CD4-positive, alpha-beta memory T cell (primary cell): ENCODE measurements at regions not wholly inside any gene's neighbourhood (a gene's known extent, or its start where the extent isn't known, plus 50 kb on each side); places are given as distances from the start of the nearest gene placed in this dataset.

Source experiments
- CTCF ChIA-PET: fragments of 350-600 bp; sonication (Branson Sonifier 250); formaldehyde crosslinking; loops from one replicate; lab custom pipeline; 2021; ENCODE audit warnings: inconsistent platforms; ENCODE audit not compliant: partially characterized antibody; lab: Charles Lee
- POLR2A ChIA-PET: fragments of 350-600 bp; sonication (Branson Sonifier 250); formaldehyde crosslinking; loops from one replicate; lab custom pipeline; 2021; ENCODE audit not compliant: partially characterized antibody; lab: Charles Lee
- DNase-seq, 5 donors: peaks; one replicate each; pipeline versions ENCODE4 v3.0.0 to v3.0.0-alpha.2; 2020 to 2022; ENCODE audit warnings: mixed read lengths in 1 of 5
- H3K27ac ChIP-seq: one replicate; pipeline ENCODE4 v1.7.0; 2013; ENCODE audit warnings: low read depth, low read length
- H3K27me3 ChIP-seq: 2 replicates; pipeline ENCODE4 v1.7.0; 2013; ENCODE audit warnings: mild to moderate bottlenecking, low read length, moderate library complexity; ENCODE audit not compliant: insufficient read depth
- H3K36me3 ChIP-seq: 2 replicates; pipeline ENCODE4 v1.7.0; 2013; ENCODE audit warnings: mild to moderate bottlenecking, low read length, moderate library complexity; ENCODE audit not compliant: insufficient read depth
- H3K4me1 ChIP-seq: 2 replicates; pipeline ENCODE4 v1.7.0; 2013; ENCODE audit warnings: mild to moderate bottlenecking, low read length, moderate library complexity; ENCODE audit not compliant: insufficient read depth
- H3K4me3 ChIP-seq, 2 donors: one replicate each; pipeline ENCODE4 v1.7.0; 2013; ENCODE audit warnings: low read length in 2 of 2, mild to moderate bottlenecking in 1 of 2
- H3K9me3 ChIP-seq, 2 donors: one replicate each; pipeline ENCODE4 v1.7.0; 2013; ENCODE audit warnings: low read length in 2 of 2, control low read depth in 1 of 2; ENCODE audit not compliant: control insufficient read depth in 1 of 2
- H3K27ac Mint-ChIP-seq, 7 donors: one replicate each; pipeline ENCODE4 v1.8.0; 2020 to 2021; ENCODE audit warnings: mixed read lengths in 7 of 7, mild to moderate bottlenecking in 6 of 7, inconsistent platforms in 3 of 7, moderate library complexity in 3 of 7
- H3K27me3 Mint-ChIP-seq, 2 donors: one replicate each; pipeline ENCODE4 v1.8.0; 2020 to 2021; ENCODE audit warnings: mixed read lengths in 2 of 2
- H3K36me3 Mint-ChIP-seq, 2 donors: one replicate each; pipeline ENCODE4 v1.8.0; 2020 to 2021; ENCODE audit warnings: mixed read lengths in 2 of 2, inconsistent platforms in 1 of 2, mild to moderate bottlenecking in 1 of 2
- H3K4me1 Mint-ChIP-seq, 4 donors: one replicate each; pipeline ENCODE4 v1.8.0; 2020 to 2021; ENCODE audit warnings: mixed read lengths in 4 of 4, mild to moderate bottlenecking in 1 of 4
- H3K4me3 Mint-ChIP-seq, 8 donors: one replicate each; pipeline ENCODE4 v1.8.0; 2020 to 2021; ENCODE audit warnings: mixed read lengths in 8 of 8, mild to moderate bottlenecking in 7 of 8, moderate library complexity in 6 of 8, inconsistent platforms in 3 of 8
- H3K9me3 Mint-ChIP-seq, 8 donors: one replicate each; pipeline ENCODE4 v1.8.0; 2020 to 2021; ENCODE audit warnings: mixed read lengths in 8 of 8, mild to moderate bottlenecking in 5 of 8, inconsistent platforms in 3 of 8, moderate library complexity in 1 of 8
- intact Hi-C: fragments of 100-400 bp; cut with micrococcal nuclease; formaldehyde crosslinking; loops from one replicate; pipeline ENCODE4 v1.15.1; 2023

DNA sequence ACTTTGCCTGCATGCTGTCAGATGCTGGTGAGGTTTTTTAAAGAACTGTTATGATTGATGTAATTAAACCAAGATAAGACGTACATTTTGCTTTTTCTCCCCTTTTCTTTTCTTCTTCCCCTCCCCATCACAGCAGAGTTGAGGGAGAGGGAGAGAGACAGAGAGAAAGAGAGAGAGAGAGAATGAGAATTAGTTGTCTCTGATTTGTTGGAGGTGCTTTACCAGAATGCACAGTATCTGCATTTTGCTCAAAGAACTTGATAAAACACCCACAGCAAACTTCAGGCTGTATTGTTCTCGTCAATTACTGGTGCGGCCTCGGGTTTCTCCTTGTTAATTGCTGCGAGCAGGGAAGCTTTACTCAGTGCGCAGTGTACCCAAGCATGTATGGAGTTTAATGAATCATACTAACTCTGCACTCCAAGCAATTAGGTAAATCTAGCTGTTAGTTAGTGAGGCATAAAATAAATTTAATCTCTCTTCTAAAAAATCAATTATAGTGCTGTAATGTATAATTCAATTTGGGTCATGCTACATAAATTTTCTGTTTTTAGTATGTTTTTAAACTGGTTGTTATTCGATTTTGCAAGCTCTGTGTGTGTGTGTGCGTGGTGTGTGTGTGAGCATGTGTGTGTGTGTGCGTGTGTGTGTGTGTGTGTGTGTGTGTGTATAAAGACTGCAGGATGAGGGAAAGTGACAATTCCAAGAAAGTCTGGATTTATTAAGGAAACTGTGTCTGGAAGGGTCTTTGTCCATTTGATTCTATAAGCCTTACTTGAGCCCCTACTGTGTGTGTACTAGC, 273.4 kb downstream of the TLE3 start:
- H3K36me3 Mint-ChIP-seq: no peaks in the 10 kb centered on the region
- H3K27ac Mint-ChIP-seq: no peak overlapping the region
- POLR2A ChIA-PET: no interaction called here
- Histone ChIP-seq H3K4me3 (no peak overlapping the region), H3K36me3 (no peaks in the 10 kb centered on the region), H3K4me1 (no peaks in the 10 kb centered on the region), H3K27me3 (no peaks in the 10 kb centered on the region), H3K9me3 (no peaks in the 10 kb centered on the region), H3K27ac (no peak overlapping the region)
- CTCF ChIA-PET: no interaction called here
- H3K27me3 Mint-ChIP-seq: no peaks in the 10 kb centered on the region
- H3K9me3 Mint-ChIP-seq: no peaks in the 10 kb centered on the region
- no peak for DNase-seq
- no peak overlapping the region for H3K4me3 Mint-ChIP-seq
- H3K4me1 Mint-ChIP-seq: no peaks in the 10 kb centered on the region
- intact Hi-C loops: no loop called here

DNA sequence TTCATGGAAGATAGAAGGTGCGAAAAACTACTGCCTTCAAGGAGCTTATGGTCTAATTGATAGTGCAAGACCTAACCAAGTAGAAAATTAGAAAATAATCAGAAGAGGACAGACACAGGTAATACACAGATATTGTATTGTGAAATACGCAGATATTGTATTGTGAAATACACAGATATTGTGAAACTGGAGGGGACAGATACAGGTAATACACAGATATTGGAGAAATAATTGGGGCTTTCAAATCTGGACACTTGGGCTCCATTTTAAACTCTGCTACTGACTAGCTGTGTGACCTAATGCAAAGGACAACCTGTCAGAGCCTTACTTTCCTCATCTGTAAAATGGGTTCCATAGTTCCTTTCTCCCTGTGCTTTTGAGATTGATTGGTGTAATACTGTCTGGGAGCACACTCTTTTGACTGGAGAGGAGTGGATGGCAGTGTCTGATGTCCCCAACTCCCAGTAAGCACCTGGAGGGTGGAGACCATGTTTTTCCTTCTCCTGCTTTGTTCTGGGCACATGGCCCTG, 272.8 kb downstream of the TLE3 start:
- Histone ChIP-seq H3K4me3 (no peak overlapping the region), H3K4me1 (no peaks in the 10 kb centered on the region), H3K36me3 (no peaks in the 10 kb centered on the region), H3K27me3 (no peaks in the 10 kb centered on the region), H3K27ac (no peak overlapping the region), H3K9me3 (no peaks in the 10 kb centered on the region)
- ChIA-PET POLR2A (no interaction called here), CTCF (no interaction called here)
- intact Hi-C loops: no loop called here
- no peaks in the 10 kb centered on the region for H3K4me1 Mint-ChIP-seq
- no peaks in the 10 kb centered on the region for H3K36me3 Mint-ChIP-seq
- no peaks in the 10 kb centered on the region for H3K27me3 Mint-ChIP-seq
- H3K9me3 Mint-ChIP-seq: peaks cover 0 to 1% (median 0%) of the 10 kb centered on the region in 8 donors
- H3K27ac Mint-ChIP-seq: no peak overlapping the region
- no peak overlapping the region for H3K4me3 Mint-ChIP-seq
- DNase-seq: no peak

DNA sequence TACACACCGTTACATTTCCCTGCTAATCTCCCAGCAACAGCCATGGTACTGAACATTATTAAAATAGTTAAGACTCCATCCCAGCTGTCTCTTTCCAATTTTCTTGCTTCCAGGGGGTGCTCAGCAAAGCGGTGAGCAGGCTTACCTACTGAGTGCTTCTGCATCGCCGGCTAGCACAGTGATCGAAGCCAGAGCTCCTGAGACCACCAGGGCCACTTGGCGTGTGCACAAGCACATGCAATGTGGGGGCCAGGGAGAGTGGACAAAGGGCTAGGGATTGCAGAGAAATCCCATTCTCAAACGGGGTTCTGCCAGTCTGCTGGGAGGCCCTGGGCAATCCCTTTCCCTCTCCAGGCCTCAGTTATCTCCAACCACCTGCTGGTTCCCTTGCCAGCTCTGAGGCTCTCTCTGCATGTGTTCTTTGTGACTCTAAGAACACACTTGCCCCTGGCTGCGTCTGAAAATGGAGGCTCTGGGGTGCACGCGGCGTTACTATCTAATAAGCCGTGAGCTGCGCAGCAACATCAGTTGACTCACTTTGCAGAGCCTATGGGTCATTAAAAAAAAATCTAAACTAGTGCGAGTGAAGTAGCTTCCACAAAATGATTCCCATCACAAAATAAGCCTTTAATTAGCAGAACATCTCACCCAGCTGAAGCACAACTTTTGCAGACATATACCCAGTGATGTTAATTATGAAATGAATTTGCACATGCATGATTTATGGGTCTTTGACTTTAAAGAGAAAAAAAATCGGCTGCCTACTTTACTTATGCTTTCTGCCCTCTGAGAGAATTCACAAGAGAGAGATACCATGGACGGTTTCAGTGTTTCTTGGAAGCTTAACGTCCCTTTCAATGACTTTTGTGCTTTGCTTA, 271.5 kb downstream of the TLE3 start:
- ChIA-PET CTCF (interaction anchor here (0.8 to 1.3 kb wide), 3 partner anchors 33 to 97 kb away, joined by 3 to 4 read pairs (median 3); no protein-coding TSS in a partner anchor), POLR2A (no interaction called here)
- H3K36me3 Mint-ChIP-seq: no peaks in the 10 kb centered on the region
- Histone ChIP-seq H3K4me3 (no peak overlapping the region), H3K4me1 (no peaks in the 10 kb centered on the region), H3K36me3 (no peaks in the 10 kb centered on the region), H3K27me3 (no peaks in the 10 kb centered on the region), H3K27ac (no peak overlapping the region), H3K9me3 (no peaks in the 10 kb centered on the region)
- H3K9me3 Mint-ChIP-seq: peaks cover 0 to 1% (median 0%) of the 10 kb centered on the region in 8 donors
- intact Hi-C loops: no loop called here
- no peak overlapping the region for H3K27ac Mint-ChIP-seq
- H3K4me3 Mint-ChIP-seq: no peak overlapping the region
- no peaks in the 10 kb centered on the region for H3K4me1 Mint-ChIP-seq
- H3K27me3 Mint-ChIP-seq: no peaks in the 10 kb centered on the region
- no peak for DNase-seq

DNA sequence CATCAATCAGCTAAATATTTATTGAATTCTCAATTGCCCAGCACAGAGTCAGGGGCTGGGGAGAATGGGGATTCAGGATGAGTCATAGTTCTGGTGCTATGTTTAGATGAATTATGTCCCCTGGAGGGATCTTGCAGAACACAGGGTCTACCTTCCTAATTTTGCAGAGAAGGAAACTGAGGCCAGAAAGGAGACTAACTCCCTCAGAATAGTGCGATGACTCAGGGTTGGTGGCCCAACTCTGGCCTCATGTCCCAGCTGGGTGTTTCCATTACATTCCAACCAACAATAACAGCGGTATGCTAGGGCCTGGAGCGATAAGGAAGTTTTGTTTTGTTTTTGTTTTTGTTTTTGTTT, 270.9 kb downstream of the TLE3 start:
- ChIA-PET CTCF (interaction anchor here (0.8 to 1.3 kb wide), 3 partner anchors 32 to 98 kb away, joined by 3 to 4 read pairs (median 3); no protein-coding TSS in a partner anchor), POLR2A (no interaction called here)
- no peak overlapping the region for H3K27ac Mint-ChIP-seq
- Histone ChIP-seq H3K36me3 (no peaks in the 10 kb centered on the region), H3K9me3 (no peaks in the 10 kb centered on the region), H3K27ac (no peak overlapping the region), H3K4me1 (no peaks in the 10 kb centered on the region), H3K27me3 (no peaks in the 10 kb centered on the region), H3K4me3 (no peak overlapping the region)
- H3K4me3 Mint-ChIP-seq: no peak overlapping the region
- H3K27me3 Mint-ChIP-seq: peaks cover 0 to under 1% of the 10 kb centered on the region in 2 donors
- peaks cover 0 to 1% (median 0%) of the 10 kb centered on the region in 8 donors for H3K9me3 Mint-ChIP-seq
- no peaks in the 10 kb centered on the region for H3K4me1 Mint-ChIP-seq
- no peak for DNase-seq
- intact Hi-C loops: no loop called here
- H3K36me3 Mint-ChIP-seq: no peaks in the 10 kb centered on the region

DNA sequence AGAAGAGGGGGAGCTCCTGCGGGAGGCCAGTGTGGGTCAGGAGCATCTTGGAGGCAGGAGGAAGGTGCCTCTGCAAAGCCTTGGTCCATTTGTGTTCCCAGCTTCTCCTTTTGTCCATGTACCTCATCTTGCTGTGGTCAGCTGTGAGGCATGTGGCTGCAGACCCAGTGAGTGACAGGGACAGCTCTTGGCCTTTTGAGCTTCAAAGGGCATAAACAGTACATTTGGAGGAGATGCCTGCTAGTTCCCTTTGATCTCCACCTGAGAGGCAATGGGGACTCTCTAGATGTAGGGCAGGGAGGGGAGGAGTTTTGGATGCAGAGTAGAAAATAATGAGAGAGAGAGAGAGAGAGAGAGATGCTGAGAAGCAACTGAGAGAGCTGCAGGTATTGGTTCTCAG, 270.0 kb downstream of the TLE3 start:
- DNase-seq: no peak
- Mint-ChIP-seq H3K9me3 (peaks cover 0 to 1% (median 0%) of the 10 kb centered on the region in 8 donors), H3K36me3 (no peaks in the 10 kb centered on the region), H3K4me1 (no peaks in the 10 kb centered on the region), H3K27ac (no peak overlapping the region), H3K4me3 (no peak overlapping the region), H3K27me3 (peaks cover 0 to 2% of the 10 kb centered on the region in 2 donors)
- no peaks in the 10 kb centered on the region for H3K9me3 ChIP-seq
- H3K27me3 ChIP-seq: no peaks in the 10 kb centered on the region
- no peak overlapping the region for H3K27ac ChIP-seq
- no peak overlapping the region for H3K4me3 ChIP-seq
- intact Hi-C loops: no loop called here
- ChIA-PET POLR2A (no interaction called here), CTCF (interaction anchor here (0.9 kb wide), 1 partner anchor 99 kb away, joined by 3 read pairs; no protein-coding TSS in a partner anchor)
- H3K36me3 ChIP-seq: no peaks in the 10 kb centered on the region
- no peaks in the 10 kb centered on the region for H3K4me1 ChIP-seq

DNA sequence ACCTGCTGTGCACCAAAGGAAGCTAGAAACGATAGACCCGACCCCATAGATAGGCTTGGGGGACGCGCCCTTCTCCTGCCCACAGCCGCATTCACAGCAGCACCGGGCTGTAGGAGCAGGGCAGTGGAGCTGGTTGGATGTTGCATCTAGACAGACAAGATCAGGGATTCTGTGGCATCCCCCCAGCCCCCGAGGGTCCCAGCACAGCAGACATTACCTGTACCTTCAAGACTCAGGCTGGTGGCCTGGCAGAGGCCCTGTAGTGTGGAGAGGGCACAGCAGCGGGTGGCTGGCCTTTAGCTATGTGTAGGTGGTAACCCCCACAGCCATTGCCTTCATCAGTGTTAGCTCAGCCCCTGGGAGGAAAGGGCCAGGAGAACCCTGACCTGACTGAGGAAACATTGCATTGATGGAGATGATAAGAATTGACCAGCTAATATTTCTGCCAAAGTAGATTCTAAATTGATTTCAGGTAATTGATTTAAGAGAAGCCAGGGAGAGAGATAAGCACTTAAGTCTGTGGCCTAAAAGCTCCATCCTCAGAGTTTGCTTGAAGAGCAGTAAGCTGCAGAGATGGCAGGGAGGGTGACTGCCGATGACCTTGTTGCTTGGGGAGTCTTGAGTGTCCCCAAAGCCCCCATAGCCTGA, 269.4 kb downstream of the TLE3 start:
- Mint-ChIP-seq H3K4me1 (peaks cover 0 to 3% (median 0%) of the 10 kb centered on the region in 4 donors), H3K9me3 (peaks cover 0 to 1% (median 0%) of the 10 kb centered on the region in 8 donors), H3K27ac (no peak overlapping the region), H3K36me3 (no peaks in the 10 kb centered on the region), H3K27me3 (peaks cover 0 to 4% of the 10 kb centered on the region in 2 donors), H3K4me3 (no peak overlapping the region)
- Histone ChIP-seq H3K9me3 (no peaks in the 10 kb centered on the region), H3K4me1 (no peaks in the 10 kb centered on the region), H3K27ac (no peak overlapping the region), H3K4me3 (no peak overlapping the region), H3K36me3 (no peaks in the 10 kb centered on the region), H3K27me3 (no peaks in the 10 kb centered on the region)
- CTCF ChIA-PET: interaction anchor here (0.7 to 0.9 kb wide), 2 partner anchors 41 to 100 kb away, joined by 3 read pairs; no protein-coding TSS in a partner anchor
- DNase-seq: no peak
- POLR2A ChIA-PET: no interaction called here
- intact Hi-C loops: no loop called here
